Liver (tissue), 8 donors: ENCODE measurements at regions not wholly inside any gene's neighbourhood (a gene's known extent, or its start where the extent isn't known, plus 50 kb on each side); places are given as distances from the start of the nearest gene placed in this dataset.

ENCODE experiments used
- DNase-seq: peaks from one replicate; pipeline ENCODE4 v3.0.0-alpha.2; 2017; ENCODE audit warnings: low spot score
- H3K27ac ChIP-seq, 2 donors: one replicate each; pipeline ENCODE4 v1.7.0; 2013; ENCODE audit warnings: inconsistent platforms in 2 of 2, low read length in 2 of 2, control low read depth in 1 of 2, low read depth in 1 of 2, mild to moderate bottlenecking in 1 of 2
- H3K27me3 ChIP-seq, 4 donors: one replicate each; pipeline versions ENCODE4 v1.6.1 to v1.7.0; 2013; ENCODE audit warnings: low read length in 3 of 4, inconsistent platforms in 1 of 4, mild to moderate bottlenecking in 1 of 4, moderate library complexity in 1 of 4; ENCODE audit not compliant: control insufficient read depth in 4 of 4, insufficient read depth in 4 of 4
- H3K36me3 ChIP-seq, 4 donors: one replicate each; pipeline versions ENCODE4 v1.6.1 to v1.7.0; 2013; ENCODE audit warnings: low read length in 3 of 4, mild to moderate bottlenecking in 3 of 4, low read depth in 1 of 4, moderate library complexity in 1 of 4; ENCODE audit not compliant: control insufficient read depth in 4 of 4, insufficient read depth in 3 of 4
- H3K4me1 ChIP-seq, 4 donors: one replicate each; pipeline versions ENCODE4 v1.6.1 to v1.7.0; 2013; ENCODE audit warnings: low read length in 3 of 4, mild to moderate bottlenecking in 3 of 4, moderate library complexity in 1 of 4; ENCODE audit not compliant: control insufficient read depth in 4 of 4, insufficient read depth in 4 of 4
- H3K4me3 ChIP-seq, 3 donors: one replicate each; pipeline versions ENCODE4 v1.6.1 to v1.7.0; 2013; ENCODE audit warnings: low read length in 3 of 3, control low read depth in 1 of 3, low read depth in 1 of 3, mild to moderate bottlenecking in 1 of 3
- H3K9ac ChIP-seq, 2 donors: one replicate each; pipeline ENCODE4 v1.7.0; 2013; ENCODE audit warnings: low read length in 2 of 2, mild to moderate bottlenecking in 2 of 2, moderate library complexity in 2 of 2, control low read depth in 1 of 2, low read depth in 1 of 2
- H3K9me3 ChIP-seq, 4 donors: one replicate each; pipeline versions ENCODE4 v1.6.1 to v1.7.0; 2013; ENCODE audit warnings: low read length in 3 of 4; ENCODE audit not compliant: control insufficient read depth in 4 of 4
- ATF3 ChIP-seq: IDR thresholded peaks from 2 replicates; pipeline ENCODE4 v1.6.1; 2016; ENCODE audit warnings: antibody characterized with exemption
- CTCF ChIP-seq: fragments of 150-350 bp; IDR thresholded peaks from 2 replicates; pipeline ENCODE4 v1.5.1; 2017; ENCODE audit warnings: improper control_type of control experiment, low read depth, low read length; ENCODE audit not compliant: missing input control
- EGR1 ChIP-seq, 2 donors: IDR thresholded peaks; 2 replicates each; pipeline ENCODE4 v1.6.1; 2016 to 2018; ENCODE audit warnings: antibody characterized with exemption in 2 of 2, low read depth in 2 of 2
- FOXA1 ChIP-seq: IDR thresholded peaks from 2 replicates; pipeline ENCODE4 v1.6.1; 2016; ENCODE audit warnings: antibody characterized with exemption
- FOXA2 ChIP-seq: IDR thresholded peaks from 2 replicates; pipeline ENCODE4 v1.6.1; 2016; ENCODE audit warnings: antibody characterized with exemption
- GABPA ChIP-seq, 2 donors: IDR thresholded peaks in 1 of 2; conservative IDR thresholded peaks in 1 of 2; 2 replicates each; pipeline ENCODE4 v1.6.1; 2016; ENCODE audit warnings: antibody characterized with exemption in 2 of 2, mild to moderate bottlenecking in 1 of 2, moderate library complexity in 1 of 2
- HNF4A ChIP-seq, 2 donors: conservative IDR thresholded peaks; 2 replicates each; pipeline ENCODE4 v1.6.1; 2016; ENCODE audit warnings: antibody characterized with exemption in 2 of 2, mild to moderate bottlenecking in 2 of 2
- HNF4G ChIP-seq: IDR thresholded peaks from 2 replicates; pipeline ENCODE4 v1.6.1; 2016; ENCODE audit warnings: antibody characterized with exemption
- JUND ChIP-seq, 2 donors: IDR thresholded peaks; 2 replicates each; pipeline ENCODE4 v1.6.1; 2016; ENCODE audit warnings: antibody characterized with exemption in 2 of 2
- MAX ChIP-seq: IDR thresholded peaks from 2 replicates; pipeline ENCODE4 v1.6.1; 2016; ENCODE audit warnings: antibody characterized with exemption
- NR2F2 ChIP-seq: IDR thresholded peaks from 2 replicates; pipeline ENCODE4 v1.6.1; 2016; ENCODE audit warnings: antibody characterized with exemption
- RAD21 ChIP-seq, 2 donors: IDR thresholded peaks; 2 replicates each; pipeline ENCODE4 v1.6.1; 2016; ENCODE audit warnings: antibody characterized with exemption in 2 of 2, mild to moderate bottlenecking in 2 of 2
- REST ChIP-seq: IDR thresholded peaks from 2 replicates; pipeline ENCODE4 v1.6.1; 2016; ENCODE audit warnings: antibody characterized with exemption, mild to moderate bottlenecking
- RXRA ChIP-seq, 2 donors: IDR thresholded peaks; 2 replicates each; pipeline ENCODE4 v1.6.1; 2017 to 2018; ENCODE audit warnings: antibody characterized with exemption in 2 of 2, mild to moderate bottlenecking in 1 of 2
- SP1 ChIP-seq: IDR thresholded peaks from 2 replicates; pipeline ENCODE4 v1.6.1; 2018; ENCODE audit warnings: antibody characterized with exemption, mild to moderate bottlenecking
- TAF1 ChIP-seq: conservative IDR thresholded peaks from 2 replicates; pipeline ENCODE4 v1.6.1; 2016; ENCODE audit warnings: antibody characterized with exemption, mild to moderate bottlenecking
- YY1 ChIP-seq: IDR thresholded peaks from 2 replicates; pipeline ENCODE4 v1.6.1; 2016; ENCODE audit warnings: antibody characterized with exemption, mild to moderate bottlenecking
- WGBS: extraction: QIAGEN DNeasy Blood & Tissue Kit; methylation state at CpG from one replicate; pipeline ENCODE4 v1.1.7; 2013; 5-methylcytosine and 5-hydroxymethylcytosine counted together
- donor health status: healthy.
- donor health status: healthy.
- donor health status: healthy.
- donor health status: healthy.
- donor health status: healthy.

GRCh38 chr4:30842142-30842541 lies 122.0 kb downstream of the PCDH7 start:
- DNase-seq = no peak
- Histone ChIP-seq H3K4me1 (no peaks in the 10 kb centered on the region), H3K4me3 (no peak overlapping the region), H3K36me3 (no peaks in the 10 kb centered on the region), H3K9ac (no peak overlapping the region), H3K9me3 (no peaks in the 10 kb centered on the region), H3K27ac (no peak overlapping the region), H3K27me3 (no peaks in the 10 kb centered on the region)
- no peak for TF ChIP-seq ATF3
- TF ChIP-seq RXRA (IDR thresholded peaks at IDR 0.05) = no peak
- TF ChIP-seq FOXA2 = no peak
- TF ChIP-seq FOXA1 = no peak
- TF ChIP-seq CTCF = no peak
- TF ChIP-seq RAD21 (IDR thresholded peaks at IDR 0.05) = no peak
- no peak for TF ChIP-seq MAX
- TF ChIP-seq REST = no peak
- no peak for TF ChIP-seq NR2F2
- TF ChIP-seq JUND (IDR thresholded peaks at IDR 0.05) = no peak
- TF ChIP-seq TAF1 = no peak
- TF ChIP-seq SP1 = no peak
- TF ChIP-seq GABPA (IDR thresholded peaks at IDR 0.05 in 1 of 2, conservative IDR thresholded peaks at IDR 0.05 in 1 of 2) = no peak
- TF ChIP-seq EGR1 (IDR thresholded peaks at IDR 0.05; ENCODE audit: low read depth in 2 of 2) = no peak
- TF ChIP-seq YY1 = no peak
- no peak for TF ChIP-seq HNF4A (conservative IDR thresholded peaks at IDR 0.05)
- no peak for TF ChIP-seq HNF4G
- 78% methylated on average over 1 of the region's 1 CpG for WGBS

- 69% methylated on average over 6 of the region's 6 CpGs for WGBS
- H3K4me3 ChIP-seq = no peak overlapping the region
- H3K9ac ChIP-seq = no peak overlapping the region
- no peaks in the 10 kb centered on the region for H3K4me1 ChIP-seq
- no peaks in the 10 kb centered on the region for H3K36me3 ChIP-seq
- H3K9me3 ChIP-seq = no peaks in the 10 kb centered on the region
- H3K27ac ChIP-seq = no peak overlapping the region
- no peak for TF ChIP-seq NR2F2
- TF ChIP-seq ATF3 = no peak
- TF ChIP-seq RXRA (IDR thresholded peaks at IDR 0.05) = no peak
- no peak for TF ChIP-seq HNF4A (conservative IDR thresholded peaks at IDR 0.05)
- TF ChIP-seq HNF4G = no peak
- no peak for TF ChIP-seq CTCF
- no peak for TF ChIP-seq EGR1 (IDR thresholded peaks at IDR 0.05; ENCODE audit: low read depth in 2 of 2)
- no peak for TF ChIP-seq SP1
- no peak for TF ChIP-seq FOXA2
- TF ChIP-seq RAD21 (IDR thresholded peaks at IDR 0.05) = no peak
- TF ChIP-seq MAX = no peak
- no peaks in the 10 kb centered on the region for H3K27me3 ChIP-seq
- no peak for DNase-seq
These were observed 122.5 kb downstream of the PCDH7 start for GRCh38 chr4:30842689-30843088.
